ENCODE measurements at regions not wholly inside any gene's neighbourhood (a gene's known extent, or its start where the extent isn't known, plus 50 kb on each side); places are given as distances from the start of the nearest gene placed in this dataset.

DNA sequence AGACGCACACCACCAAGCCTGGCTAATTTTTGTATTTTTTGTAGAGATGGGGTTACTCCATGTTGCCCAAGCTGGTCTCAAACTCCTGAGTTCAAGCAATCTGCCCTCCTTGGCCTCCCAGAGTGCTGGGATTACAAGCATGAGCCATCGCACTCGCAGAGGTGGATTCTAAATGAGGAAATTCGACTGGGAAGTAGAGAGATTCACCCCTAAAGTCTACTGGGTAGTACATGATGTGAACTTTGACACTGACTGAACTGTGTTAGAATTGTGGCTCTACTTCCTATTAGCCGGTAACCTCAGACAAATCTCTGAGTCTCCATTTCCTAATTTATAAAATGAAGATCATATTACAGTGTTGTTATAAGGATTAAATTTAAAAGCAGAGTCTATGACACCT is 276.0 kb upstream of the NR5A2 start:
- no peaks in the 10 kb centered on the region for H3K36me3 ChIP-seq (ENCODE audit: control insufficient read depth, insufficient read depth, low read length)
- H3K9me3 ChIP-seq (ENCODE audit: control insufficient read depth, insufficient read depth, low read depth, low read length), result no peaks in the 10 kb centered on the region; the same call in 1 of the 2 replicates
- no peaks in the 10 kb centered on the region for H3K27me3 ChIP-seq (ENCODE audit: control insufficient read depth, insufficient read depth, low read length)
- intact Hi-C loops (cut with micrococcal nuclease; ENCODE audit: unreplicated experiment), result no loop called here
- no peaks in the 10 kb centered on the region for H3K4me1 ChIP-seq (ENCODE audit: control insufficient read depth, insufficient read depth, low read length)
- in situ Hi-C loops (cut with HindIII; ENCODE audit: low pct_unique_long_range_greater_than_20kb, low sequenced_read_pairs), result no loop called here
- no TSS peak for BruUV-seq (replicated peaks)
- H3K27ac ChIP-seq (ENCODE audit: low read length), result no peak overlapping the region
- POLR2A ChIA-PET, result no interaction called here
- no peak overlapping the region for H3K4me3 ChIP-seq (ENCODE audit: low read depth in 2 of 2, low read length in 2 of 2)
- ATAC-seq, result no peak
- TF ChIP-seq SIN3A (IDR thresholded peaks at IDR 0.05; ENCODE audit: borderline replicate concordance, insufficient read depth, low read depth, low read length) (no peak), POLR2AphosphoS5 (IDR thresholded peaks at IDR 0.05; ENCODE audit: low read depth, low read length) (no peak), TCF7L2 (IDR thresholded peaks at IDR 0.05; ENCODE audit: low read depth, low read length) (no peak)
- TF ChIP-seq, protein P1, sequence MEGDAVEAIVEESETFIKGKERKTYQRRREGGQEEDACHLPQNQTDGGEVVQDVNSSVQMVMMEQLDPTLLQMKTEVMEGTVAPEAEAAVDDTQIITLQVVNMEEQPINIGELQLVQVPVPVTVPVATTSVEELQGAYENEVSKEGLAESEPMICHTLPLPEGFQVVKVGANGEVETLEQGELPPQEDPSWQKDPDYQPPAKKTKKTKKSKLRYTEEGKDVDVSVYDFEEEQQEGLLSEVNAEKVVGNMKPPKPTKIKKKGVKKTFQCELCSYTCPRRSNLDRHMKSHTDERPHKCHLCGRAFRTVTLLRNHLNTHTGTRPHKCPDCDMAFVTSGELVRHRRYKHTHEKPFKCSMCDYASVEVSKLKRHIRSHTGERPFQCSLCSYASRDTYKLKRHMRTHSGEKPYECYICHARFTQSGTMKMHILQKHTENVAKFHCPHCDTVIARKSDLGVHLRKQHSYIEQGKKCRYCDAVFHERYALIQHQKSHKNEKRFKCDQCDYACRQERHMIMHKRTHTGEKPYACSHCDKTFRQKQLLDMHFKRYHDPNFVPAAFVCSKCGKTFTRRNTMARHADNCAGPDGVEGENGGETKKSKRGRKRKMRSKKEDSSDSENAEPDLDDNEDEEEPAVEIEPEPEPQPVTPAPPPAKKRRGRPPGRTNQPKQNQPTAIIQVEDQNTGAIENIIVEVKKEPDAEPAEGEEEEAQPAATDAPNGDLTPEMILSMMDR (IDR thresholded peaks at IDR 0.05), result no peak
- TF ChIP-seq, protein P2, sequence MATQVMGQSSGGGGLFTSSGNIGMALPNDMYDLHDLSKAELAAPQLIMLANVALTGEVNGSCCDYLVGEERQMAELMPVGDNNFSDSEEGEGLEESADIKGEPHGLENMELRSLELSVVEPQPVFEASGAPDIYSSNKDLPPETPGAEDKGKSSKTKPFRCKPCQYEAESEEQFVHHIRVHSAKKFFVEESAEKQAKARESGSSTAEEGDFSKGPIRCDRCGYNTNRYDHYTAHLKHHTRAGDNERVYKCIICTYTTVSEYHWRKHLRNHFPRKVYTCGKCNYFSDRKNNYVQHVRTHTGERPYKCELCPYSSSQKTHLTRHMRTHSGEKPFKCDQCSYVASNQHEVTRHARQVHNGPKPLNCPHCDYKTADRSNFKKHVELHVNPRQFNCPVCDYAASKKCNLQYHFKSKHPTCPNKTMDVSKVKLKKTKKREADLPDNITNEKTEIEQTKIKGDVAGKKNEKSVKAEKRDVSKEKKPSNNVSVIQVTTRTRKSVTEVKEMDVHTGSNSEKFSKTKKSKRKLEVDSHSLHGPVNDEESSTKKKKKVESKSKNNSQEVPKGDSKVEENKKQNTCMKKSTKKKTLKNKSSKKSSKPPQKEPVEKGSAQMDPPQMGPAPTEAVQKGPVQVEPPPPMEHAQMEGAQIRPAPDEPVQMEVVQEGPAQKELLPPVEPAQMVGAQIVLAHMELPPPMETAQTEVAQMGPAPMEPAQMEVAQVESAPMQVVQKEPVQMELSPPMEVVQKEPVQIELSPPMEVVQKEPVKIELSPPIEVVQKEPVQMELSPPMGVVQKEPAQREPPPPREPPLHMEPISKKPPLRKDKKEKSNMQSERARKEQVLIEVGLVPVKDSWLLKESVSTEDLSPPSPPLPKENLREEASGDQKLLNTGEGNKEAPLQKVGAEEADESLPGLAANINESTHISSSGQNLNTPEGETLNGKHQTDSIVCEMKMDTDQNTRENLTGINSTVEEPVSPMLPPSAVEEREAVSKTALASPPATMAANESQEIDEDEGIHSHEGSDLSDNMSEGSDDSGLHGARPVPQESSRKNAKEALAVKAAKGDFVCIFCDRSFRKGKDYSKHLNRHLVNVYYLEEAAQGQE (IDR thresholded peaks at IDR 0.05; ENCODE audit: insufficient read depth in 1 of 2, low read depth in 2 of 2, low read length in 1 of 2), result no peak
- CTCF ChIA-PET, result no interaction called here
- DNase-seq (ENCODE audit: low read depth, low spot score), result no peak

DNA sequence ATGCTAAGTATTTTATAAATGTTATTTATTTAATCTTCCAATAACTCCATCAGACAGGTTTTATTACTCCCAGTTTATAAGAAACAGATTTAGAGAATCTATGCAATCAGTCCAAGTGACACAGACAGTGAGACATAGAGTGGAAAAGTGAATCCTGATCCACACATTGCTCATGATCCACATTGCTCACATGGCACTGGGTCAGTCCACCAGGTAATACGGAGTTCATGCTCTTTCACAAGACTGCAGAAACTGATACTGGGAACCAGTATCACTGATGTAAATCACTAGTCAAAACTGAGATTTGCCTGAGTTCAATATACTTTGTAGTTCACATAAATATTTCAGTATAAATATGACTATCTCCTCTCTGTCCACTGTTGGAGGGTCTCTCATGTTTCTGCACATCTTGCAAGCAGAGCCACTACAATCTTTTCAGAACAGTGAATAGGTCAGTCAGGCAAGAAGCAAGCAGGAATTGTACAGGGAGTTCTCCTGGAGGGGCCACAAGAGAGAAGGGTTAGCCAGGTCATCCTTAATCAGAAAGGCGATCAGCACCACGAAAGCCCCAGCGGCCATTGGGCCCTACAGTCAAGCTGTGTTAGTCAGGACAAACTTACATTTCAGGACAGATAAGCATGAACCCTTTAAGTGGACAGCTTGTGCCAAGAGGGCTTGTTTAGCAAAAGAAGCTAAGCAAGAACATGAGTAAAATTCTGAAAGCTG is 275.4 kb upstream of the NR5A2 start:
- ChIA-PET CTCF (no interaction called here), POLR2A (no interaction called here)
- intact Hi-C loops (cut with micrococcal nuclease; ENCODE audit: unreplicated experiment) (no loop called here), in situ Hi-C loops (cut with HindIII; ENCODE audit: low pct_unique_long_range_greater_than_20kb, low sequenced_read_pairs) (no loop called here)
- Histone ChIP-seq H3K27ac (ENCODE audit: low read length) (no peak overlapping the region), H3K27me3 (ENCODE audit: control insufficient read depth, insufficient read depth, low read length) (no peaks in the 10 kb centered on the region), H3K4me3 (ENCODE audit: low read depth in 2 of 2, low read length in 2 of 2) (no peak overlapping the region), H3K36me3 (ENCODE audit: control insufficient read depth, insufficient read depth, low read length) (no peaks in the 10 kb centered on the region), H3K4me1 (ENCODE audit: control insufficient read depth, insufficient read depth, low read length) (no peaks in the 10 kb centered on the region), H3K9me3 (ENCODE audit: control insufficient read depth, insufficient read depth, low read depth, low read length) (no peaks in the 10 kb centered on the region; the same call in 1 of the 2 replicates)
- no peak for TF ChIP-seq SIN3A (IDR thresholded peaks at IDR 0.05; ENCODE audit: borderline replicate concordance, insufficient read depth, low read depth, low read length)
- TF ChIP-seq, protein P2 (IDR thresholded peaks at IDR 0.05; ENCODE audit: insufficient read depth in 1 of 2, low read depth in 2 of 2, low read length in 1 of 2), result no peak
- TF ChIP-seq, protein P1 (IDR thresholded peaks at IDR 0.05), result no peak
- TF ChIP-seq POLR2AphosphoS5 (IDR thresholded peaks at IDR 0.05; ENCODE audit: low read depth, low read length), result no peak
- TF ChIP-seq TCF7L2 (IDR thresholded peaks at IDR 0.05; ENCODE audit: low read depth, low read length), result no peak
- DNase-seq (ENCODE audit: low read depth, low spot score) (no peak), ATAC-seq (no peak)
- no TSS peak for BruUV-seq (replicated peaks)
